Tibial nerve (tissue), 4 donors: ENCODE measurements at regions not wholly inside any gene's neighbourhood (a gene's known extent, or its start where the extent isn't known, plus 50 kb on each side); places are given as distances from the start of the nearest gene placed in this dataset.

Experiments
- EP300 ChIP-seq, 2 donors: sonication (generic); formaldehyde crosslinking; IDR thresholded peaks; one replicate each; pipeline ENCODE4 v1.6.1; 2017; ENCODE audit warnings: antibody characterized with exemption in 2 of 2, mild to moderate bottlenecking in 1 of 2
- POLR2A ChIP-seq, 2 donors: fragments of 450-650 bp; IDR thresholded peaks; one replicate each; pipeline ENCODE4 v1.6.1; 2017; ENCODE audit warnings: antibody characterized with exemption in 2 of 2, mild to moderate bottlenecking in 2 of 2, moderate library complexity in 2 of 2
- TF ChIP-seq, protein P1 (sequence below), 5 experiments: fragments of 200-600 bp in 3 of 5; fragments of 450-650 bp in 2 of 5; sonication (generic) in 3 of 5; IDR thresholded peaks; one replicate each; pipeline ENCODE4 v1.5.1; 2016 to 2019; ENCODE audit warnings: antibody characterized with exemption in 5 of 5, mild to moderate bottlenecking in 3 of 5, moderate library complexity in 2 of 5

DNA sequence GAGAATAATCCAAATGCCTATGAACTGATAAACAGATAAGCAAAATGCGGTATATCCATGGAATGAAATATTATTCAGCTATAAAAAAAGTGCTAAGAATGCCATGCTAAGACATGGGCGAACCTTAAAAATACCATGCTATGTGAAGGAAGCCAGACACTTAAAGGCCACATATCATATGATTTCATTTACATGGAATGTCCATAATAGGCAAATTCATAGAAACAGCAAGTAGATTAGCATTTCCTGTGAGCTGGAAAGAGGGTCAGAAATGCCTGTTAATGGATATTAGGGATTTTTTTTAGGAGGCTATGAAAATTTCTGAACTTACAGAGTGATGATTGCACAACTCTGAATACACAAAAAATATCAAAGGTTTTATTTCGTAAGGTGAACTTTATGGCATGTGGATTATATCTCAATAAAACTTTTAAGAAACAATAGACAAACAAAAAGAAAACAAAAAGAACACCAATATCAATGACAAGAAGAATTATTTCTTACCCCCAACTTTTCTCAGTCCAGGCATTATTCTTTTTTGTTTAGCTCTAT lies 1207.7 kb downstream of the SUCLG1 start:
- TF ChIP-seq, protein P1, sequence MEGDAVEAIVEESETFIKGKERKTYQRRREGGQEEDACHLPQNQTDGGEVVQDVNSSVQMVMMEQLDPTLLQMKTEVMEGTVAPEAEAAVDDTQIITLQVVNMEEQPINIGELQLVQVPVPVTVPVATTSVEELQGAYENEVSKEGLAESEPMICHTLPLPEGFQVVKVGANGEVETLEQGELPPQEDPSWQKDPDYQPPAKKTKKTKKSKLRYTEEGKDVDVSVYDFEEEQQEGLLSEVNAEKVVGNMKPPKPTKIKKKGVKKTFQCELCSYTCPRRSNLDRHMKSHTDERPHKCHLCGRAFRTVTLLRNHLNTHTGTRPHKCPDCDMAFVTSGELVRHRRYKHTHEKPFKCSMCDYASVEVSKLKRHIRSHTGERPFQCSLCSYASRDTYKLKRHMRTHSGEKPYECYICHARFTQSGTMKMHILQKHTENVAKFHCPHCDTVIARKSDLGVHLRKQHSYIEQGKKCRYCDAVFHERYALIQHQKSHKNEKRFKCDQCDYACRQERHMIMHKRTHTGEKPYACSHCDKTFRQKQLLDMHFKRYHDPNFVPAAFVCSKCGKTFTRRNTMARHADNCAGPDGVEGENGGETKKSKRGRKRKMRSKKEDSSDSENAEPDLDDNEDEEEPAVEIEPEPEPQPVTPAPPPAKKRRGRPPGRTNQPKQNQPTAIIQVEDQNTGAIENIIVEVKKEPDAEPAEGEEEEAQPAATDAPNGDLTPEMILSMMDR (IDR thresholded peaks at IDR 0.05) = no peak
- TF ChIP-seq EP300 (IDR thresholded peaks at IDR 0.05) (no peak), POLR2A (IDR thresholded peaks at IDR 0.05) (no peak)
